Left lung (tissue), 4 donors: ENCODE measurements at regions not wholly inside any gene's neighbourhood (a gene's known extent, or its start where the extent isn't known, plus 50 kb on each side); places are given as distances from the start of the nearest gene placed in this dataset.

Experiments
- ATAC-seq: fragments of 200-7000 bp; cut with Tn5 transposase; one replicate; pipeline ENCODE4 v1.9.1; 2020; ENCODE audit warnings: moderate library complexity
- DNase-seq, 4 donors: peaks; one replicate each; pipeline ENCODE4 v3.0.0-alpha.2; 2013 to 2020
- H3K27ac ChIP-seq, 2 donors: fragments of 200-600 bp; sonication (generic) in 1 of 2; one replicate each; pipeline versions ENCODE4 v1.5.0 to v1.8.0; 2020 to 2021
- H3K27me3 ChIP-seq, 2 donors: fragments of 200-600 bp; sonication (generic) in 1 of 2; one replicate each; pipeline versions ENCODE4 v1.5.0 to v1.8.0; 2020 to 2021
- H3K36me3 ChIP-seq, 2 donors: fragments of 200-600 bp; sonication (generic) in 1 of 2; one replicate each; pipeline versions ENCODE4 v1.5.0 to v1.8.0; 2020 to 2021
- H3K4me1 ChIP-seq, 2 donors: fragments of 200-600 bp; one replicate each; pipeline ENCODE4 v1.8.0; 2021
- H3K4me3 ChIP-seq, 2 donors: fragments of 200-600 bp; sonication (generic) in 1 of 2; one replicate each; pipeline versions ENCODE4 v1.5.0 to v1.8.0; 2020 to 2021; ENCODE audit warnings: mild to moderate bottlenecking in 1 of 2
- H3K9me3 ChIP-seq, 2 donors: fragments of 200-600 bp; sonication (generic) in 1 of 2; one replicate each; pipeline versions ENCODE4 v1.5.0 to v1.8.0; 2020 to 2021
- intact Hi-C, 2 donors: fragments of 100-400 bp; cut with DNase I; formaldehyde crosslinking; loops; one replicate each; pipeline versions ENCODE4 v1.11.2 to v1.14.2; 2022
- TF ChIP-seq, protein P1 (sequence below), 2 donors: fragments of 200-600 bp; sonication (generic) in 1 of 2; IDR thresholded peaks; one replicate each; pipeline versions ENCODE4 v1.5.0 to v1.8.0; 2021; ENCODE audit warnings: antibody characterized with exemption in 2 of 2
- donor health status: DM: no; HTN: yes; CAD: no.
- donor health status: DM: no; HTN: no; CAD: no.

DNA sequence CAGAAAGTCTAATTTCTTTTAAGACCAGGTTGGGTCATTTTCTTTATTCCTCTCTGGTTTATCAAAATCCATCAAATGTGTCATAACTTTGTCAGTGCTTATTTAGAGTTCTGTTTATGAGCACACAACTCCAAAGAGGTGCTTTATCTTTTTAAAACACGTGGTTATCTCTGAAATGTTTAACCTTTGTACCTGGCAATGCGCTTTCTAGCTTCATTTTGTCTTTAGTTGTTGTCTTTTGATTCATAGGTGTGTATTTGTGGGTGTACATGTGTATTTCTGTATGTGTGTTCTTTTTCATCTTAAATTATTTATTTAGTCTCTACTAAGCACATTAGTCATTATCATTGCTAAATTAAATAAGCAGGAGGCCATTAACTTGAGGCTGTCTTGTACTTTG is 251.4 kb downstream of the JRKL start:
- intact Hi-C loops = no loop called here
- Histone ChIP-seq H3K36me3 (no peaks in the 10 kb centered on the region), H3K27me3 (no peaks in the 10 kb centered on the region), H3K9me3 (peaks cover 0 to 14% of the 10 kb centered on the region in 2 donors), H3K4me3 (no peak overlapping the region), H3K4me1 (no peaks in the 10 kb centered on the region), H3K27ac (no peak overlapping the region)
- no peak for DNase-seq
- TF ChIP-seq, protein P1, sequence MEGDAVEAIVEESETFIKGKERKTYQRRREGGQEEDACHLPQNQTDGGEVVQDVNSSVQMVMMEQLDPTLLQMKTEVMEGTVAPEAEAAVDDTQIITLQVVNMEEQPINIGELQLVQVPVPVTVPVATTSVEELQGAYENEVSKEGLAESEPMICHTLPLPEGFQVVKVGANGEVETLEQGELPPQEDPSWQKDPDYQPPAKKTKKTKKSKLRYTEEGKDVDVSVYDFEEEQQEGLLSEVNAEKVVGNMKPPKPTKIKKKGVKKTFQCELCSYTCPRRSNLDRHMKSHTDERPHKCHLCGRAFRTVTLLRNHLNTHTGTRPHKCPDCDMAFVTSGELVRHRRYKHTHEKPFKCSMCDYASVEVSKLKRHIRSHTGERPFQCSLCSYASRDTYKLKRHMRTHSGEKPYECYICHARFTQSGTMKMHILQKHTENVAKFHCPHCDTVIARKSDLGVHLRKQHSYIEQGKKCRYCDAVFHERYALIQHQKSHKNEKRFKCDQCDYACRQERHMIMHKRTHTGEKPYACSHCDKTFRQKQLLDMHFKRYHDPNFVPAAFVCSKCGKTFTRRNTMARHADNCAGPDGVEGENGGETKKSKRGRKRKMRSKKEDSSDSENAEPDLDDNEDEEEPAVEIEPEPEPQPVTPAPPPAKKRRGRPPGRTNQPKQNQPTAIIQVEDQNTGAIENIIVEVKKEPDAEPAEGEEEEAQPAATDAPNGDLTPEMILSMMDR (IDR thresholded peaks at IDR 0.05) = no peak
- ATAC-seq = no peak

DNA sequence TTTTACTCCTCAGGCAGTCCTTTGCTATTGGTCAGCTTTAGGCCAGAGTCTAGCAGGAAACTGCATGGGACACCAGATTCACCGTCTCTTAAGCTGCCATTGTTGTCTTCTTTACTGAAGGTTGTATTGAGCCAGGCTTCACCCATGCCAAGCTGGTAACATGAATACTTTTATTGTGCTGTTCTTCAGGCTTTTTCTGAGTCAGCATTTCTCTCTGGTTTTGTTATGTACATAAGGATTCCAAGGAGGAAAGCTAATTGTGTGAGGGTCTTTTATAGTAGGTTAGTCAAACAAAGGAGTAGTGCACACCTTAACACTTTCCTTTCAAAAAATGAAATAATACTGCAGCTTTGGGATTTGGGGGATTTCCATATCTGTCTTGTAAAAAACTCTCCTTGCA is 252.8 kb downstream of the JRKL start:
- H3K4me1 ChIP-seq = no peaks in the 10 kb centered on the region
- DNase-seq = no peak
- intact Hi-C loops = no loop called here
- H3K4me3 ChIP-seq = no peak overlapping the region
- no peaks in the 10 kb centered on the region for H3K36me3 ChIP-seq
- H3K9me3 ChIP-seq = peaks cover 0 to 3% of the 10 kb centered on the region in 2 donors
- ATAC-seq = no peak
- TF ChIP-seq, protein P1 (IDR thresholded peaks at IDR 0.05) = no peak
- no peaks in the 10 kb centered on the region for H3K27me3 ChIP-seq
- no peak overlapping the region for H3K27ac ChIP-seq

DNA sequence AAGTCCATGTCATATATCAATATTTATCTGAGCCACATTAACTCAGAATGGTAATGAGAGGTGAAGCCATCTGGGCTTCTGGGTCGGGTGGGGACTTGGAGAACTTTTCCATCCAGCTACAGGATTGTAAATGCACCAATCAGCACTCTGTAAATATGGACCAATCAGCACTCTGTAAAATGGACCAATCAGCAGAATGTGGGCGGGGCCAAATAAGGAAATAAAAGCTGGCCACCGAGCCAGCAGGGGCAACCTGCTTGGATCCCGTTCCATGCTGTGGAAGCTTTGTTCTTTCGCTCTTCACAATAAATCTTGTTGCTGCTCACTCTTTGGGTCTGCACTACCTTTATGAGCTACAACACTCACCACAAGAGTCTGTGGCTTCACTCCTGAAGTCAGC is 253.4 kb downstream of the JRKL start:
- DNase-seq (no peak), ATAC-seq (no peak)
- no peak overlapping the region for H3K27ac ChIP-seq
- TF ChIP-seq, protein P1 (IDR thresholded peaks at IDR 0.05) = no peak
- H3K9me3 ChIP-seq = no peaks in the 10 kb centered on the region
- no peak overlapping the region for H3K4me3 ChIP-seq
- H3K4me1 ChIP-seq = no peaks in the 10 kb centered on the region
- H3K27me3 ChIP-seq = no peaks in the 10 kb centered on the region
- H3K36me3 ChIP-seq = no peaks in the 10 kb centered on the region
- intact Hi-C loops = no loop called here

- TF ChIP-seq, protein P1 (IDR thresholded peaks at IDR 0.05) = no peak
- Histone ChIP-seq H3K4me3 (no peak overlapping the region), H3K36me3 (no peaks in the 10 kb centered on the region), H3K27ac (no peak overlapping the region), H3K9me3 (no peaks in the 10 kb centered on the region), H3K27me3 (no peaks in the 10 kb centered on the region), H3K4me1 (no peaks in the 10 kb centered on the region)
- ATAC-seq (no peak), DNase-seq (no peak)
- intact Hi-C loops = no loop called here
Measured at GRCh38 chr11:96647621-96648020, 257.8 kb downstream of the JRKL start.

GRCh38 chr11:96648991-96649390 is 259.2 kb downstream of the JRKL start:
- Histone ChIP-seq H3K36me3 (no peaks in the 10 kb centered on the region), H3K4me1 (no peaks in the 10 kb centered on the region), H3K27ac (no peak overlapping the region), H3K27me3 (no peaks in the 10 kb centered on the region), H3K9me3 (no peaks in the 10 kb centered on the region), H3K4me3 (no peak overlapping the region)
- TF ChIP-seq, protein P1 (IDR thresholded peaks at IDR 0.05) = no peak
- intact Hi-C loops = no loop called here
- DNase-seq (no peak), ATAC-seq (no peak)
